Muscle of leg (tissue), 3 donors: ENCODE measurements at regions not wholly inside any gene's neighbourhood (a gene's known extent, or its start where the extent isn't known, plus 50 kb on each side); places are given as distances from the start of the nearest gene placed in this dataset.
A peak's percentile ranks its signal among the peaks of the same experiment; 100 is the strongest.

Experiments used
- DNase-seq: peaks from one replicate; pipeline ENCODE4 v3.0.0; 2013
- H3K27ac ChIP-seq: one replicate; pipeline ENCODE4 v1.5.1; 2013; ENCODE audit warnings: mild to moderate bottlenecking, low read length, control low read depth
- H3K27me3 ChIP-seq: one replicate; pipeline ENCODE4 v1.6.1; 2013; ENCODE audit warnings: low read length; ENCODE audit not compliant: control insufficient read depth, insufficient read depth
- H3K36me3 ChIP-seq: one replicate; pipeline ENCODE4 v1.6.1; 2013; ENCODE audit warnings: low read length; ENCODE audit not compliant: control insufficient read depth, insufficient read depth
- H3K4me1 ChIP-seq: one replicate; pipeline ENCODE4 v1.6.1; 2013; ENCODE audit warnings: low read length; ENCODE audit not compliant: control insufficient read depth, insufficient read depth
- H3K4me3 ChIP-seq: one replicate; pipeline ENCODE4 v1.5.1; 2013; ENCODE audit warnings: low read length, control low read depth
- H3K9me3 ChIP-seq: replicated peaks from 2 replicates; pipeline ENCODE4 v1.6.1; 2013; ENCODE audit warnings: low read depth, low read length; ENCODE audit not compliant: control insufficient read depth
- WGBS: methylation state at CpG from one replicate; pipeline ENCODE4 v1.1.5; 2013; ENCODE audit warnings: missing lambda C conversion rate; ENCODE audit not compliant: insufficient coverage; 5-methylcytosine and 5-hydroxymethylcytosine counted together

GRCh38 chr7:25839084-25839769, 312.8 kb upstream of the NFE2L3 start:
- Histone ChIP-seq H3K9me3 (no peaks in the 10 kb centered on the region), H3K27me3 (no peaks in the 10 kb centered on the region), H3K36me3 (no peaks in the 10 kb centered on the region), H3K4me3 (no peak overlapping the region), H3K27ac (no peak overlapping the region), H3K4me1 (peaks cover 14% of the 10 kb centered on the region)
- no peak for DNase-seq
- 80% methylated on average over 1 of the region's 2 CpGs for WGBS

DNA sequence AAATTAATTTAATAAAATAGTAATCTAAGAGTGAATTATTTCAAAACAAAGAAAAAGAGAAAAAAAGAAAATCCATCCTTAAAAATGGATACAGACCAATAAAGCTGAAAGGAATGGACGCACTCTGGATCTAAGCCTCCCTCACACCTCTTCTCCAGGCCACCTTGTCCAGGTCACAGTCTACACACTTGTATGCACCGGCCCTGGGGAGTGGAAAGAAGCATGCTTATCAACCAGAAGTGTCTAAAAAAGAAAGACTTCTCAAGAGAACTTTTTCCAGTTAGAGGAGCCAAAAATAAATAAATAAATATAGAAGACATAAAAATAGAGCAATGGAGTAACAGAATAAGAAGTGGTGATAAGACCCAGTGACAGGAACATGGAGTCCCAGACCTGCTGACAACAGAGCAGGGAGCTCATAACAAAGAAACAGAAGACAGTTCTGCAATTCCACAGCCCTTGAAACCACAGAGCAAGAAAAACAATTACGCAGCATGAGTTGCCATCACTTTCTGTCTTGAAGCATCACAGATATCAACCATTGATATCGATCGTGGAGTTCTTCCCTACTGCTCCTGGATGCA, 311.7 kb upstream of the NFE2L3 start:
- no peaks in the 10 kb centered on the region for H3K27me3 ChIP-seq
- H3K36me3 ChIP-seq = no peaks in the 10 kb centered on the region
- no peaks in the 10 kb centered on the region for H3K9me3 ChIP-seq
- DNase-seq = no peak
- H3K4me3 ChIP-seq = no peak overlapping the region
- no peak overlapping the region for H3K27ac ChIP-seq
- peaks cover 14% of the 10 kb centered on the region for H3K4me1 ChIP-seq
- 88% methylated on average over 3 of the region's 5 CpGs for WGBS

GRCh38 chr7:25841575-25841974, 310.4 kb upstream of the NFE2L3 start:
- no peak for DNase-seq
- no peaks in the 10 kb centered on the region for H3K27me3 ChIP-seq
- no peak overlapping the region for H3K4me3 ChIP-seq
- peaks cover 21% of the 10 kb centered on the region for H3K4me1 ChIP-seq
- H3K9me3 ChIP-seq = no peaks in the 10 kb centered on the region
- H3K36me3 ChIP-seq = no peaks in the 10 kb centered on the region
- H3K27ac ChIP-seq = peak overlapping the region; percentile 16
- 88% methylated on average over 2 of the region's 3 CpGs for WGBS

- peak overlapping the region; percentile 54 for H3K27ac ChIP-seq
Measured at GRCh38 chr7:25842201-25842733, 309.7 kb upstream of the NFE2L3 start.

DNA sequence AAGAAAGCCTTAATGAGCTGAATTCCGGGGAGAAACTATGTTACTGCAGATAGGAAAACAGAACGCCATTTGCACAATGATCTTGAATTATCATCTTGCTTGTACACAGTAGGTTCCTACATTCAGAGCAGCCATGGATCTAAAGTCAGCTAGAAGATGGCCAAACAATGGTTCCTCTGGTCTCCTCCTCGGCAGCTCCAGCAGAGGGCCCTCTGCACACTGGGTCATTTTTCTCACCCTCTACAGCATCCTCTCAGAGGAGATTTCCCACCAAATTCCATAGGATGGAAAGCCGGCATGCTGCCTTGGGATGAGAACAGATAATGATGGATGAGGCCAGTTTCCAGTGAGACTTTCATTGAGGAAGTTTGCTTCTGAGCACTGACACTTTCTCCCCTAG, 308.5 kb upstream of the NFE2L3 start:
- Histone ChIP-seq H3K27ac (no peak overlapping the region), H3K27me3 (no peaks in the 10 kb centered on the region), H3K4me1 (peaks cover 33% of the 10 kb centered on the region), H3K4me3 (no peak overlapping the region), H3K36me3 (no peaks in the 10 kb centered on the region), H3K9me3 (no peaks in the 10 kb centered on the region)
- WGBS = 74% methylated on average over 3 of the region's 4 CpGs
- DNase-seq = no peak

More at GRCh38 chr7:25842201-25842733, 309.7 kb upstream of the NFE2L3 start:
- H3K4me3 ChIP-seq = no peak overlapping the region
- H3K27me3 ChIP-seq = no peaks in the 10 kb centered on the region
- no CpG with 5 or more reads among the region's 5 CpGs for WGBS
- H3K4me1 ChIP-seq = peaks cover 28% of the 10 kb centered on the region
- DNase-seq = peak; percentile 83
- H3K36me3 ChIP-seq = no peaks in the 10 kb centered on the region
- H3K9me3 ChIP-seq = no peaks in the 10 kb centered on the region

GRCh38 chr7:25844102-25844870, 307.7 kb upstream of the NFE2L3 start:
- H3K27ac ChIP-seq = no peak overlapping the region
- no peaks in the 10 kb centered on the region for H3K36me3 ChIP-seq
- DNase-seq = no peak
- no peaks in the 10 kb centered on the region for H3K27me3 ChIP-seq
- H3K4me1 ChIP-seq = peaks cover 38% of the 10 kb centered on the region
- H3K4me3 ChIP-seq = no peak overlapping the region
- 38% methylated on average over 2 of the region's 6 CpGs for WGBS
- H3K9me3 ChIP-seq = no peaks in the 10 kb centered on the region

DNA sequence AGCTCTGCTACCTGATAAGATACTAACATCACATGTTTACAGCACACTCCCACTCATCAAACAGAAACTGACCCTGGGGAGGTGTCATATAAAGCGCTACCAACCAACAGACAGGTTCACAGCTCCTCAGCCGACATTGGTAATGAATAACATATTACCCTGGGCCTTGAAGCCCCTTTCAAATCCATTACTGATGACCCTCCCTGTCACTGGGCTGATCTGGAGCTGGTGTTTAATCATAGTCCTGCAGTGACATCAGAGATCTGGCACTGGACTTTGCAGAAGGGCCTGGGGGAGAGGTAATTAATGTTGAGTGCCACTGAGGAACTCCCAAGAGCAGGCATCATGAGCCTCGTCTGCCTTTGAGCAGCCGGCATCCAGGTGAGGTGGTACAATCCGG, 306.5 kb upstream of the NFE2L3 start:
- Histone ChIP-seq H3K4me1 (peaks cover 45% of the 10 kb centered on the region), H3K27me3 (no peaks in the 10 kb centered on the region), H3K36me3 (no peaks in the 10 kb centered on the region), H3K27ac (no peak overlapping the region), H3K9me3 (no peaks in the 10 kb centered on the region), H3K4me3 (no peak overlapping the region)
- no CpG with 5 or more reads among the region's 5 CpGs for WGBS
- DNase-seq = no peak

DNA sequence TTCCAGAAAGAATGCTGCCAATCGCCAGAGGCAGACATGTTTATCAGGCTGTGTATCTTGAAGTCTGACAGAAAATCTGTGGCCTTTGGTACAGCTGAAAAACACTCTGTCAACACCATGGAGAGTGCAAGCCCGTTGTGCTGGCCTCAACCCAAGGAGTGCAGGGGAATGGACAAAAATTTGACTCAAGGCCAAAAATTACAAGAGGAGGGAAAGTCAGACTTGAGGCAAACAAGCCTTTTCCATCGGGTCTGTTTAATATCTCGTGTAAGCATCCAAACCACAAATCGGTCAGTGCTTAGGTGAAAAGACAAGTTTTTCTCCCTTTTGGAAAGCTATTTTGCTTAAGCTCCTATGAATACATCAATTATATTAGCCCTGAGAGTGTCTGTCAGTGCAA, 305.3 kb upstream of the NFE2L3 start:
- Histone ChIP-seq H3K27me3 (peaks cover 4% of the 10 kb centered on the region), H3K27ac (peak overlapping the region; percentile 56), H3K4me1 (peaks cover 54% of the 10 kb centered on the region), H3K4me3 (no peak overlapping the region), H3K36me3 (no peaks in the 10 kb centered on the region), H3K9me3 (no peaks in the 10 kb centered on the region)
- 0% methylated on average over 2 of the region's 5 CpGs for WGBS
- DNase-seq = peak; percentile 95

DNA sequence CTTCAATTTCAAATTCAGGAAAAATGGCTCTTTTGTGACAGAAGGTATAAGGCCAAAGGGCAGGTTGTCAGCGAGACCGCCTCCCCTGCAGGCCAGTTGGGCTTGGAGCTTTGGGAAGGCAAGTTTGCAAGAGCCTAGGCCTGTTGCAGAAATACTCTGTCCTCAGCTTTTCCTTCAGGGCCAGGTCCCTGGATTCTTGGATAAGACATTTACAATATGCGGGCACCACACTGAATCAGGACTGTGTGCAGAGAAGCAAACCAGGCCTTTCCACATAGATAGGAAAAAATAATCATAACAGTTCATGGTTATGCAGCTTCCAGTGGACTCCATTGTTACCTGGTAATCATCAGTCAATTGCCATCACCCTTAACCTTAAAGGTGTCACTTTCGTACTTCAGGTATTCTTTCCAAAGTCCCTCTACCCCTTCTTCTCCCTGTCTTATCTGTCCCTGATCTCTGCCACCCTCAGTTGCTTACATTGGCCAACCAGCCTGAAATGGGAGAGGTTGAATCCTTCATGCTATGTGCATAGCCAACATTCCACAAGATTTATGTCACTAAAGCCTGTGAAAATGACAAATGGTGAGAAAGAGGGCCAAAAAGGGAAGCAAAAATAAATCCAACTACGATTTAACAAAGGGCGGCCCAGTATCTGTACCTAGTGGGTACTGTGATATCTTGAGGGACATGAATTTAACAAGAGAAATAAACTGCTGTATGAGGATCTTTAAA, 304.5 kb upstream of the NFE2L3 start:
- H3K4me1 ChIP-seq = peaks cover 53% of the 10 kb centered on the region
- no peak overlapping the region for H3K4me3 ChIP-seq
- peaks cover 7% of the 10 kb centered on the region for H3K27me3 ChIP-seq
- peak overlapping the region; percentile 56 for H3K27ac ChIP-seq
- peak; percentile 72 for DNase-seq
- no peaks in the 10 kb centered on the region for H3K36me3 ChIP-seq
- WGBS = 74% methylated on average over 4 of the region's 6 CpGs
- H3K9me3 ChIP-seq = no peaks in the 10 kb centered on the region
